A549 (cell line): ENCODE measurements at regions not wholly inside any gene's neighbourhood (a gene's known extent, or its start where the extent isn't known, plus 50 kb on each side); places are given as distances from the start of the nearest gene placed in this dataset.

Experiments used
- CEBPB ChIP-seq, 2 experiments: fragments of >200 bp in 1 of 2; sonication (Bioruptor Twin) in 1 of 2; formaldehyde crosslinking in 1 of 2; IDR thresholded peaks; 2 replicates each; pipeline ENCODE4 v1.6.1; 2012 to 2016
- KDM5A ChIP-seq: fragments of 200-600 bp; sonication (generic); IDR thresholded peaks from 2 replicates; pipeline ENCODE4 v1.6.1; 2016; ENCODE audit warnings: antibody characterized with exemption, mild to moderate bottlenecking
- SREBF2 ChIP-seq: fragments of 450-650 bp; IDR thresholded peaks from 2 replicates; pipeline ENCODE4 v1.6.1; 2014; ENCODE audit warnings: mild to moderate bottlenecking, moderate library complexity
- TF ChIP-seq, protein P1 (sequence below): fragments of >200 bp; sonication (Bioruptor Twin); formaldehyde crosslinking; IDR thresholded peaks from 3 replicates; pipeline ENCODE4 v1.5.1; 2016

DNA sequence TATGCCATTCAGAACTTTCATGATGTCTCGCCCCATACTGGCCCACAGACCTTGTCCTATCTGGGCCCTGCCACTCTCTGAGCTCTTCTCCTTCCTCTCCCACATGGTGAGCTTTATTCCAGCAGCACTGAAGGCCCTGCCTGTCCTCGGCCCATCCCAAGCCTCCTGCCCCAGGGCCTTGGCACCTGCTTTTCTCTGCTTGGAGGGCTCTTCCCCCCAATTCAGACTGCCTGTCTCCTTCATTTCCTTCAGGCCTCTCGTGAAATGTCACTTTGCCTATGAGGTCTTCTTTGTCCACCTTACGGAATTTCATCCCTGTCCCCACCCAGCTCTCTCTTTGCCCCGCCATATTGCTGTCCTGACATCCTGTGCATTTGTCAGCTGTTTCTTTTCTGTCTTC is 191.7 kb upstream of the POU3F1 start:
- TF ChIP-seq CEBPB (IDR thresholded peaks at IDR 0.05) (no peak), KDM5A (no peak), SREBF2 (no peak)
- TF ChIP-seq, protein P1, sequence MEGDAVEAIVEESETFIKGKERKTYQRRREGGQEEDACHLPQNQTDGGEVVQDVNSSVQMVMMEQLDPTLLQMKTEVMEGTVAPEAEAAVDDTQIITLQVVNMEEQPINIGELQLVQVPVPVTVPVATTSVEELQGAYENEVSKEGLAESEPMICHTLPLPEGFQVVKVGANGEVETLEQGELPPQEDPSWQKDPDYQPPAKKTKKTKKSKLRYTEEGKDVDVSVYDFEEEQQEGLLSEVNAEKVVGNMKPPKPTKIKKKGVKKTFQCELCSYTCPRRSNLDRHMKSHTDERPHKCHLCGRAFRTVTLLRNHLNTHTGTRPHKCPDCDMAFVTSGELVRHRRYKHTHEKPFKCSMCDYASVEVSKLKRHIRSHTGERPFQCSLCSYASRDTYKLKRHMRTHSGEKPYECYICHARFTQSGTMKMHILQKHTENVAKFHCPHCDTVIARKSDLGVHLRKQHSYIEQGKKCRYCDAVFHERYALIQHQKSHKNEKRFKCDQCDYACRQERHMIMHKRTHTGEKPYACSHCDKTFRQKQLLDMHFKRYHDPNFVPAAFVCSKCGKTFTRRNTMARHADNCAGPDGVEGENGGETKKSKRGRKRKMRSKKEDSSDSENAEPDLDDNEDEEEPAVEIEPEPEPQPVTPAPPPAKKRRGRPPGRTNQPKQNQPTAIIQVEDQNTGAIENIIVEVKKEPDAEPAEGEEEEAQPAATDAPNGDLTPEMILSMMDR: no peak
